H4 (cell line): ENCODE measurements at regions not wholly inside any gene's neighbourhood (a gene's known extent, or its start where the extent isn't known, plus 50 kb on each side); places are given as distances from the start of the nearest gene placed in this dataset.
"Not testable (repeated sequence)": the region's sequence is repeated elsewhere in the genome, so short reads cannot be mapped to it uniquely, and the experiment has no call there.

Experiments used
- DNase-seq: peaks from one replicate; pipeline ENCODE4 v3.0.0-alpha.2; 2015; ENCODE audit warnings: low spot score

GRCh38 chrX:65883556-65883955 is 156.3 kb downstream of the VSIG4 start:
- DNase-seq: no peak

DNA sequence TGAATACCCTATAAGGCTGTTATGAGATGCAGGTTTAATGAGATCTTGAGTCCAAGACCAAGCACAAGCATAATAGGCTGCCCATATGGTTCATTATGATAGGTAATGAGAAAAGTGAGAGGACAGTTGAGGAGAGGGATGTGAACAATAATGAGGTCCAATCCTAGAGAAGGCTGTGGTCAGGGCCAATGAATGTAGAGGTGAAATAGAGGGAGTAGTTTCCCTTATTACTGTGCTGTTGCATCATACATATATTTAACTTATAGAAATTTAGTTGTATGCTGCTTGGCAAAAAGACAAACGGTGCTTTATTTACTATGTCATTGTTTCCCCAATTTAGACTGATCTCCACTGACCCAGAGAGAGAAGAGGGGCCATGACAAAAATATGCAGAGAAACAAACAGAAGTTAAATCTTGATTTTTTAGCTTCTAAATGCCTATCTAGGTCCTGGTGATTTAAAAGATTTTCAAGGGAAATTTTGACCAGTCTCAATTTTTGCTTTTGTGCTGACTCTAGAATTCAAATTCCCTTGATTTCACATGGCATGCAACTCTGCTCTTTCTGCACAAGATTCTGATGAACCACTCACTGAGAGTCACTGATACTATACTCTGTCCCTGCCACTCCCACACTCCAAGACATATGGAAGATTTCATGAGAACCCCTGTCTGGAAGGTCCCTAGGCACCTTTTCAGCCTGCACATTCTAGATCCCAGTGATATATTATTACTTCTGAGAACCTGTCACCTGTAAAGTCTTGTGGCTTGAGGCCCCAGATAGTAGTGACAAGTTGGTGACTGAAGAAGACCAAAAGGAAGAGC is 159.7 kb downstream of the VSIG4 start:
- DNase-seq: no peak

DNA sequence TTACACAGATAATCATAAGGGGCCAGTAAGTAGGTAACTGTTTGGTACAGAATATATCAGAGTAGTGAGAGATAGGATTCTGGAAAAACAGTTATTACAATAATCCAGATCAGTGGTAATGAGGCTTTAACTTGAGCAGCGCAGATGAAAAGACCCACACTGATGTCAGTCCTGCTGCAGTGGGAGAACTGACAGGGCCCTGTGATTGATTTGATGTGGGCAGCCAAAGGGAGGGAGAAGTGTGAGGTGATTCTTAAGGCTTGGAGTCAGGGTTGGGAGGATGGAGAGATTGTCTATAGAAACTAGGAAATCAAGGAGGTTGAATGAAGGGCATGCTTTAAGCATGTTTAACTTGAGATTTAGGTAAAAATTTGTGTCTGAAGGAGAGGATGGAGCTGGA is 161.4 kb downstream of the VSIG4 start:
- DNase-seq: no peak

DNA sequence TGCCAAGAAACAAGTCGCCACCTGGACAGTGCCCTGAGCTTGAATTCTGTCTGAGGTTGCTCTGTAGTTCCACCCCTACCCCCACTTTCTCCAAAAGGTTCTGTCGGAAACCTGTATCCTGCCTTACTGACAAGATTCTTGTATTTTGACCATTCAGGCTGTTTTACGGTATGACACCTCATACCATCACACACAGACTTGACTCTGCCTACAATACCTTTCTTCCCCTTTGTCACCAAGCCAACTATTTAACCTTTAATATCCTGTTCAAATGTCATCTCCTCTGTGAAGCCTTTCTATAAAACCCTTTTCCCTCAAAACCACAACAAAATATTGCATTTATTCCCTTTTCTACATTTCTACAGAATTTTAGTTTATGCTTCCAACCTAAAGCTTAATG is 161.9 kb downstream of the VSIG4 start:
- DNase-seq: no peak

- not testable (repeated sequence) for DNase-seq
These were observed 164.3 kb downstream of the VSIG4 start for GRCh38 chrX:65875614-65876013.

DNA sequence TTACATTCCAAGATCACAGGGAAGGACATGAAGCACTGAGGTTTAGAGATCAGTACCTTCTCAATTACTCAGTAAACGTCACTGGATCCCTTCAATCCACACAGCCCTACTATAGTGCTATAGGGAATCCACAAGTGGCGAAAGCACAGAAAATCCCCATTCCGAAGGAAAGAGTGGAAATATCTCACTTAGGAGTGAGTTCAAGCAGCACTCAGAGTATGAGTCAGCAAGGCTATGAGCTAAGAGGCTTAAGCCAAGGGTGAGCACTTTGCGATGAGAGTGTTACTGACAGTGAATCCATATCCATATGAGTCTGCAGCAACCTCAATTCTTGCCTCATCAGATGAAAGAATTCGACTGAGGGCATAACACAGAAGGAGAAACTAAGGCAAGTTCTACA is 165.1 kb downstream of the VSIG4 start:
- DNase-seq: no peak

DNA sequence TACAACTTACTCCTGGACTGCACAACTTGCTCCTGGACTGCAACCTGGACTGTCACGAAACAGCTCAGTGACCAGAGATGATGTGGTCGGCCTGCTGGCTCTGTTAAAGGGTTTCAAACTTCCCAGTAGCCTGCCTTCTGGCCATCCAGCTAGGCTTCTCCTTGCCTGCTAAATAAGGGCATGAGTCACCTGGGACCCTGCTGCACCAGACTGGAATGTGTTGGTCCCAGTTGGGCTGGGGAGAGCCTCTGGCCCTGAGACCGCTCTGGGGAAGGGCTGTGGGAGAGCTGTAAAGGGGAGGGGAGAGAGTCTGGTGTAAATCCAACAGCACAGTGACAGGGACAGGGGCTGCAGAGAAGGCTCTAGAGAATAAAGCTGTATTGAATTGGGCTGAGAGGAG is 165.8 kb downstream of the VSIG4 start:
- peak; percentile 2 for DNase-seq

- no peak for DNase-seq
These were observed 166.5 kb downstream of the VSIG4 start for GRCh38 chrX:65873385-65873784.

GRCh38 chrX:65871671-65872311 is 168.1 kb downstream of the VSIG4 start:
- peak; percentile 40 for DNase-seq

- not testable (repeated sequence) for DNase-seq
These were observed 169.3 kb downstream of the VSIG4 start for GRCh38 chrX:65870544-65870943.

DNA sequence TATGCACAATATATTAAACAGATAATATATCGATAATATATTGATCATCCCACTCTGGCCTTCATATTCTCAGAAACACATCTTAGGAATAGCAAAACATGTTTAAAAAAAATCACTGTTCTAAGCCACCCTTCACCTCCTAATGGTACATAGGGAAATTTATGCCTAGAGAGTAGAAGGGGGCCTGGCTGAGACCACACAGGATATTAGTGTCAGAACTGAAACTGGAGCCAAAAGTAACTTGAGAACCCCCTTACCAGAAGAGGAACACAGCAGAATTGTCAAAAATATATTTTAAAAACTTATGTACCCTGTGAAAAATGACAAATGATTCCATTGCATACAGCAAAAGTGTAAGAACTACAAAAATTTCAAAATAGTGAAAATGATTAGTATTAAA is 173.1 kb downstream of the VSIG4 start:
- DNase-seq: no peak

DNA sequence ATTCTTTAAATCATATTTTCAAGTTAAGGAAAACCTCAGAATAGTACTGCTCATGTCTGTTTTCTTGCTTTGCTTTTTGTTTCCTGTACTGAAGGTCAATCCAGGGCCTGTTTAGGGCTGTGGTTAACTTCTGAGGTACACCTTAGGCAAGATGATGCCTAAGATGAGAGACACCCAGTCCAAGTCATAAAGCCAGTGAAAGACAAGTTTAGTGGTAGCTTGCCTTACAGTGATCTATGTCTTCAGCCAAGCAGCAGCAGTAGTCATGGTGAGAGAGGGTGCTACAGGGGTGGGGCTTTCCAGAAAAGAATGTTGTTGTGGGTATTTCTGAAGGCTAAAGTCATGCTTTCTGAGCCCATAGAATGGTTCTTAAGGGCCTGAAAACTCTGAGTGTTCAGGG is 173.7 kb downstream of the VSIG4 start:
- DNase-seq: no peak

GRCh38 chrX:65862638-65863037 is 177.2 kb downstream of the VSIG4 start:
- DNase-seq: no peak

GRCh38 chrX:65859299-65859698 is 180.6 kb downstream of the VSIG4 start:
- DNase-seq: no peak

GRCh38 chrX:65854437-65854836 is 185.4 kb downstream of the VSIG4 start:
- DNase-seq: not testable (repeated sequence)

- DNase-seq: not testable (repeated sequence)
These were observed 183.9 kb downstream of the MSN start for GRCh38 chrX:65851306-65851705.

DNA sequence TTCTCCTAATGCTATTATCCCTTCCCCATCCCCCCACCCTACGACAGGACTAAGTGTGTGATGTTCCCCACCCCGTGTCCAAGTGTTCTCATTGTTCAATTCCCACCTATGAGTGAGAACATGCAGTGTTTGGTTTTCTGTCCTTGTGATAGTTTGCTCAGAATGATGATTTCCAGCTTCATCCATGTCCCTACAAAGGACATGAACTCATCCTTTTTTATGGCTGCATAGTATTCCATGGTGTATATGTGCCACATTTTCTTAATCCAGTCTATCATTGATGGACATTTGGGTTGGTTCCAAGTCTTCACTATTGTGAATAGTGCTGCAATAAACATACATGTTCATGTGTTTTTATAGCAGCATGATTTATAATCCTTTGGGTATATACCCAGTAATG is 183.4 kb downstream of the MSN start:
- not testable (repeated sequence) for DNase-seq

- DNase-seq: no peak
These were observed 179.5 kb downstream of the MSN start for GRCh38 chrX:65846974-65847373.

DNA sequence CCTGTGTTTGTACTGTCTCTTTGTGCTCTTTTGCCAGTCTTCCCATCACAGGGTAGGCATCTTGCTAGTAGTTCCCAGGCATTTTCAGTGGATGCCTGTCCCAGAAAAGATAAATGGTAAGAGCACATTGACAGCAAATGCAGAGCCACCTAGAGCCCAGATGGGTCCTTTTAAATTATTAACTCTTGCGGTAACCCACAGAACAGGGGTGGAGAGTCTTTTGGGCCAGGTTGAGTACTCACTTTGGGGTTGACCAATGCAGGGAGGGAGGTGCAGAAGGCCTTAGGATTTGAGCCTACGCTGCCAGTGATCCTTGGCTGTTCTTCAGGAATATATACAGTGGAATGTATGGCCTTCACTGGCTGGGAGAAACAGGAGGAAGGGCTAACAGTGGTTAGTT is 173.8 kb downstream of the MSN start:
- DNase-seq: no peak

DNA sequence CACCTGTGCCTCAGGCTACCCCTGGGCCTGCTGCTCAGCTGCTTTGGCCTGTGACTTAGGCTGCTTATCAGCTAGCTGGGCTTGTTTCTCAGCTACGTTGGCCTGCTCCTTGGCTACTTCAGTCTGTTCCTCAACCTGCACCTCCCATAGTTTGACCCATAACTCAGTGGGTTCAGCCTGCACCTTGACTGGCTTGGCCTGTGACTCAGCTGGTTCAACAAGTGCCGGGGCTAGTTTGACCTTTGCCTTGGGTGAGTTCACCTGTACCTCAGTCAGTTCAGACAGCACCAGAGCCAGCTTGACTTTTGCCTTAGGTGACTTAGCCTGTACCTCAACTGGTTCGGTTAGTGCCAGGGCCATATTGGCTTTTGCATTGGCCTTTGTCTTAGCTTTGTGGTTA is 171.2 kb downstream of the MSN start:
- DNase-seq: no peak

- no peak for DNase-seq
These were observed 170.6 kb downstream of the MSN start for GRCh38 chrX:65837875-65838549.

DNA sequence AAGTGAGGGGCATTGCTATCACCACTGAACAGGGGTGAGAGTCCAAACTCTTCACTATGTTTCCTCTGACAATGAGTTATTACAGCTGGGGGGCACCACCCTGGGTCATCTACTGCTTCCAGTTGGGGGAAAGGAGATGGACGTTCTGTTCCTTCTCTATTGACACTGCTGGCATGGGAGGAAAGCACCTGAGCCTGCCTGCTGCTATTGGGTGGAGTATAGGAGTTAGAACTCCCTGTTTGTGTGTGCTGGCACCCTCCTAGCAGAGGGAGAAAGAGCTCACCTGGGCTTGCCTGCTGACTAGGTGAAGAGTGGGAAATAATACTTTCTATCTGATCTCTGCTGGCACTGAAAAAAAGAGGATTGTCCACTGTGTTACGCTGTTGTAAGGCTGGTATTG is 163.8 kb downstream of the MSN start:
- DNase-seq: no peak

DNA sequence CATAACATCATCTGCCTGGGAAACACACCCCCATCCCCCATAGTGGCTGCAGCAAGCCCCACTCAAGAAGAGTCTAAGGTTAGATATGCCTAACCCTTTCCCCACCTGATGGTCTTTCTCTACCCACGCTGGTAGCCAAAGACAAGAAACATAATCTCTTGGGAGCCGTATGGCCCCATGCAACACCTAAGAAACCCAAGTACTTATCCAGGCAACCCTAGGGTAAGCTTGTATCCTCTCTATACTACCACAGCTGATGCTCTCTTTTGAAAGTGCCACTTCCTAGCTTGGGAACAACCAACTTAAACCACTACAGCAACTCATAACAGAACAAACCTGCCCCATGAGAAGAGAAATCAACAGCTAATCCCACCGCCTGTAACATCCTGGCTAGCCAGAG is 161.1 kb downstream of the MSN start:
- DNase-seq: no peak
